ENCODE measurements at regions not wholly inside any gene's neighbourhood (a gene's known extent, or its start where the extent isn't known, plus 50 kb on each side); places are given as distances from the start of the nearest gene placed in this dataset.

GRCh38 chr9:82275258-82275927 lies 286.8 kb downstream of the SPATA31D1 start:
- Histone ChIP-seq H2BK12ac (ENCODE audit: low read length) (no peak overlapping the region), H2BK15ac (ENCODE audit: low read length) (no peak overlapping the region), H3K27me3 (ENCODE audit: control insufficient read depth in 3 of 3, insufficient read depth in 3 of 3, low read depth in 1 of 3, low read length in 3 of 3) (no peaks in the 10 kb centered on the region), H3K4ac (ENCODE audit: low read length) (no peak overlapping the region), H3K27ac (replicated peaks; ENCODE audit: low read length) (no peak overlapping the region), H4K91ac (ENCODE audit: low read depth, low read length, poor library complexity) (no peak overlapping the region), H3K79me1 (ENCODE audit: low read depth, low read length) (no peaks in the 10 kb centered on the region), H2AK5ac (ENCODE audit: low read depth, low read length) (no peak overlapping the region), H3K36me3 (replicated peaks in 1 of 2; ENCODE audit: control insufficient read depth in 2 of 2, insufficient read depth in 2 of 2, low read length in 2 of 2) (no peaks in the 10 kb centered on the region), H3K9ac (ENCODE audit: low read depth, low read length, poor library complexity) (no peak overlapping the region), H3K4me3 (ENCODE audit: low read length in 2 of 2) (no peak overlapping the region), H2AFZ (ENCODE audit: low read length) (no peak overlapping the region), H3K14ac (ENCODE audit: low read length) (no peak overlapping the region), H4K8ac (ENCODE audit: low read depth, low read length) (no peak overlapping the region), H3K4me2 (ENCODE audit: insufficient read depth, low read length, poor library complexity, severe bottlenecking) (no peak overlapping the region), H2BK5ac (ENCODE audit: low read length) (no peak overlapping the region), H3K4me1 (ENCODE audit: control insufficient read depth in 2 of 2, insufficient read depth in 1 of 2, low read depth in 1 of 2, low read length in 2 of 2) (no peaks in the 10 kb centered on the region), H2BK120ac (ENCODE audit: low read depth, low read length) (no peak overlapping the region), H3K9me3 (replicated peaks in 1 of 2; ENCODE audit: control insufficient read depth in 2 of 2, insufficient read depth in 1 of 2, low read depth in 1 of 2, low read length in 2 of 2) (no peaks in the 10 kb centered on the region), H3K18ac (ENCODE audit: low read length) (no peak overlapping the region), H3K23ac (ENCODE audit: low read depth, low read length, poor library complexity) (no peak overlapping the region)
- no CpG with 5 or more reads among the region's 6 CpGs for WGBS, 2 donors (ENCODE audit: extremely low coverage in 2 of 2, insufficient read length in 2 of 2, insufficient replicate concordance in 1 of 2)
- DNase-seq (ENCODE audit: low spot score) = no peak

GRCh38 chr9:82281066-82281465 lies 292.5 kb downstream of the SPATA31D1 start:
- no peak for DNase-seq (ENCODE audit: low spot score)
- H3K4ac ChIP-seq (ENCODE audit: low read length) = no peak overlapping the region

GRCh38 chr9:82284758-82285157 lies 296.2 kb downstream of the SPATA31D1 start:
- H3K4me2 ChIP-seq (ENCODE audit: insufficient read depth, low read length, poor library complexity, severe bottlenecking) = no peak overlapping the region
- H3K79me1 ChIP-seq (ENCODE audit: low read depth, low read length) = no peaks in the 10 kb centered on the region
- H3K36me3 ChIP-seq (replicated peaks in 1 of 2; ENCODE audit: control insufficient read depth in 2 of 2, insufficient read depth in 2 of 2, low read length in 2 of 2) = no peaks in the 10 kb centered on the region
- no peak overlapping the region for H4K8ac ChIP-seq (ENCODE audit: low read depth, low read length)
- H3K18ac ChIP-seq (ENCODE audit: low read length) = peak overlapping the region; percentile 19
- H4K91ac ChIP-seq (ENCODE audit: low read depth, low read length, poor library complexity) = no peak overlapping the region
- H2BK15ac ChIP-seq (ENCODE audit: low read length) = no peak overlapping the region
- no CpG with 5 or more reads among the region's 3 CpGs for WGBS, 2 donors (ENCODE audit: extremely low coverage in 2 of 2, insufficient read length in 2 of 2, insufficient replicate concordance in 1 of 2)
- H3K4ac ChIP-seq (ENCODE audit: low read length) = no peak overlapping the region
- H2BK120ac ChIP-seq (ENCODE audit: low read depth, low read length) = no peak overlapping the region
- no peak overlapping the region for H3K14ac ChIP-seq (ENCODE audit: low read length)
- H3K4me3 ChIP-seq (ENCODE audit: low read length in 2 of 2) = no peak overlapping the region
- no peaks in the 10 kb centered on the region for H3K9me3 ChIP-seq (replicated peaks in 1 of 2; ENCODE audit: control insufficient read depth in 2 of 2, insufficient read depth in 1 of 2, low read depth in 1 of 2, low read length in 2 of 2)
- no peak overlapping the region for H3K27ac ChIP-seq (replicated peaks; ENCODE audit: low read length)
- H3K4me1 ChIP-seq (ENCODE audit: control insufficient read depth in 2 of 2, insufficient read depth in 1 of 2, low read depth in 1 of 2, low read length in 2 of 2) = no peaks in the 10 kb centered on the region
- no peak overlapping the region for H3K9ac ChIP-seq (ENCODE audit: low read depth, low read length, poor library complexity)
- no peak overlapping the region for H2BK5ac ChIP-seq (ENCODE audit: low read length)
- H2AK5ac ChIP-seq (ENCODE audit: low read depth, low read length) = no peak overlapping the region
- no peak overlapping the region for H3K23ac ChIP-seq (ENCODE audit: low read depth, low read length, poor library complexity)
- H3K27me3 ChIP-seq (ENCODE audit: control insufficient read depth in 3 of 3, insufficient read depth in 3 of 3, low read depth in 1 of 3, low read length in 3 of 3) = no peaks in the 10 kb centered on the region
- no peak overlapping the region for H2AFZ ChIP-seq (ENCODE audit: low read length)
- H2BK12ac ChIP-seq (ENCODE audit: low read length) = no peak overlapping the region
- no peak for DNase-seq (ENCODE audit: low spot score)

More at GRCh38 chr9:82281066-82281465, 292.5 kb downstream of the SPATA31D1 start:
- H4K8ac ChIP-seq (ENCODE audit: low read depth, low read length) = no peak overlapping the region
- H4K91ac ChIP-seq (ENCODE audit: low read depth, low read length, poor library complexity) = no peak overlapping the region
- H3K4me2 ChIP-seq (ENCODE audit: insufficient read depth, low read length, poor library complexity, severe bottlenecking) = no peak overlapping the region
- H3K4me1 ChIP-seq (ENCODE audit: control insufficient read depth in 2 of 2, insufficient read depth in 1 of 2, low read depth in 1 of 2, low read length in 2 of 2) = no peaks in the 10 kb centered on the region
- H2BK12ac ChIP-seq (ENCODE audit: low read length) = no peak overlapping the region
- no peak overlapping the region for H2AK5ac ChIP-seq (ENCODE audit: low read depth, low read length)
- H2BK15ac ChIP-seq (ENCODE audit: low read length) = no peak overlapping the region
- no peak overlapping the region for H3K9ac ChIP-seq (ENCODE audit: low read depth, low read length, poor library complexity)
- no peak overlapping the region for H2AFZ ChIP-seq (ENCODE audit: low read length)
- H3K79me1 ChIP-seq (ENCODE audit: low read depth, low read length) = no peaks in the 10 kb centered on the region
- no peak overlapping the region for H3K4me3 ChIP-seq (ENCODE audit: low read length in 2 of 2)
- no peak overlapping the region for H2BK120ac ChIP-seq (ENCODE audit: low read depth, low read length)
- H2BK5ac ChIP-seq (ENCODE audit: low read length) = no peak overlapping the region
- no peak overlapping the region for H3K18ac ChIP-seq (ENCODE audit: low read length)
- H3K9me3 ChIP-seq (replicated peaks in 1 of 2; ENCODE audit: control insufficient read depth in 2 of 2, insufficient read depth in 1 of 2, low read depth in 1 of 2, low read length in 2 of 2) = no peaks in the 10 kb centered on the region
- H3K14ac ChIP-seq (ENCODE audit: low read length) = no peak overlapping the region
- no peak overlapping the region for H3K23ac ChIP-seq (ENCODE audit: low read depth, low read length, poor library complexity)
- H3K27ac ChIP-seq (replicated peaks; ENCODE audit: low read length) = no peak overlapping the region
- H3K36me3 ChIP-seq (replicated peaks in 1 of 2; ENCODE audit: control insufficient read depth in 2 of 2, insufficient read depth in 2 of 2, low read length in 2 of 2) = no peaks in the 10 kb centered on the region
- H3K27me3 ChIP-seq (ENCODE audit: control insufficient read depth in 3 of 3, insufficient read depth in 3 of 3, low read depth in 1 of 3, low read length in 3 of 3) = no peaks in the 10 kb centered on the region

GRCh38 chr9:82295181-82295580 lies 306.6 kb downstream of the SPATA31D1 start:
- Histone ChIP-seq H3K79me1 (ENCODE audit: low read depth, low read length) (no peaks in the 10 kb centered on the region), H3K27me3 (ENCODE audit: control insufficient read depth in 3 of 3, insufficient read depth in 3 of 3, low read depth in 1 of 3, low read length in 3 of 3) (no peaks in the 10 kb centered on the region), H3K18ac (ENCODE audit: low read length) (no peak overlapping the region), H2AK5ac (ENCODE audit: low read depth, low read length) (no peak overlapping the region), H2BK120ac (ENCODE audit: low read depth, low read length) (no peak overlapping the region), H2AFZ (ENCODE audit: low read length) (no peak overlapping the region), H4K91ac (ENCODE audit: low read depth, low read length, poor library complexity) (no peak overlapping the region), H2BK15ac (ENCODE audit: low read length) (no peak overlapping the region), H2BK5ac (ENCODE audit: low read length) (no peak overlapping the region), H3K14ac (ENCODE audit: low read length) (no peak overlapping the region), H3K4me3 (ENCODE audit: low read length in 2 of 2) (no peak overlapping the region), H3K36me3 (replicated peaks in 1 of 2; ENCODE audit: control insufficient read depth in 2 of 2, insufficient read depth in 2 of 2, low read length in 2 of 2) (no peaks in the 10 kb centered on the region), H3K27ac (replicated peaks; ENCODE audit: low read length) (no peak overlapping the region), H3K9ac (ENCODE audit: low read depth, low read length, poor library complexity) (no peak overlapping the region), H3K23ac (ENCODE audit: low read depth, low read length, poor library complexity) (no peak overlapping the region), H3K4ac (ENCODE audit: low read length) (no peak overlapping the region), H3K4me2 (ENCODE audit: insufficient read depth, low read length, poor library complexity, severe bottlenecking) (no peak overlapping the region), H3K9me3 (replicated peaks in 1 of 2; ENCODE audit: control insufficient read depth in 2 of 2, insufficient read depth in 1 of 2, low read depth in 1 of 2, low read length in 2 of 2) (no peaks in the 10 kb centered on the region), H4K8ac (ENCODE audit: low read depth, low read length) (no peak overlapping the region), H2BK12ac (ENCODE audit: low read length) (no peak overlapping the region), H3K4me1 (ENCODE audit: control insufficient read depth in 2 of 2, insufficient read depth in 1 of 2, low read depth in 1 of 2, low read length in 2 of 2) (no peaks in the 10 kb centered on the region)
- no CpG with 5 or more reads among the region's 5 CpGs for WGBS, 2 donors (ENCODE audit: extremely low coverage in 2 of 2, insufficient read length in 2 of 2, insufficient replicate concordance in 1 of 2)
- DNase-seq (ENCODE audit: low spot score) = no peak
